Stomach (tissue), 8 donors: ENCODE measurements at regions not wholly inside any gene's neighbourhood (a gene's known extent, or its start where the extent isn't known, plus 50 kb on each side); places are given as distances from the start of the nearest gene placed in this dataset.
A peak's percentile ranks its signal among the peaks of the same experiment; 100 is the strongest.

Experiments
- DNase-seq, 2 donors: peaks; one replicate each; pipeline versions ENCODE4 v3.0.0 to v3.0.0-alpha.2; 2013 to 2019
- H3K27ac ChIP-seq, 5 donors: fragments of 200-600 bp in 4 of 5; sonication (generic) in 4 of 5; one replicate each; pipeline ENCODE4 v1.5.1; 2013 to 2019; ENCODE audit warnings: mild to moderate bottlenecking in 1 of 5, moderate library complexity in 1 of 5
- H3K27me3 ChIP-seq, 3 donors: fragments of 200-600 bp; sonication (generic); one replicate each; pipeline ENCODE4 v1.5.1; 2017 to 2019; ENCODE audit warnings: mixed run types in 1 of 3
- H3K36me3 ChIP-seq, 4 donors: fragments of 200-600 bp; sonication (generic); 1 replicate in 3 of 4; 2 replicates in 1 of 4; pipeline ENCODE4 v1.5.1; 2016 to 2019
- H3K4me1 ChIP-seq, 4 donors: fragments of 200-600 bp; sonication (generic); one replicate each; pipeline ENCODE4 v1.5.1; 2016 to 2019
- H3K4me3 ChIP-seq, 4 donors: fragments of 200-600 bp; sonication (generic) in 3 of 4; one replicate each; pipeline ENCODE4 v1.5.1; 2016 to 2019; ENCODE audit warnings: mild to moderate bottlenecking in 1 of 4
- H3K9me3 ChIP-seq, 4 donors: fragments of 200-600 bp; sonication (generic); one replicate each; pipeline ENCODE4 v1.5.1; 2016 to 2019
- CTCF ChIP-seq, 7 experiments: fragments of 450-650 bp in 4 of 7; fragments of 200-600 bp in 3 of 7; sonication (generic) in 3 of 7; IDR thresholded peaks; one replicate each; pipeline ENCODE4 v1.5.1; 2016 to 2019; ENCODE audit warnings: antibody characterized with exemption in 7 of 7, control low read depth in 2 of 7, mild to moderate bottlenecking in 1 of 7
- EP300 ChIP-seq: sonication (generic); formaldehyde crosslinking; IDR thresholded peaks from one replicate; pipeline ENCODE4 v1.6.1; 2017; ENCODE audit warnings: antibody characterized with exemption
- POLR2A ChIP-seq, 4 donors: fragments of 450-650 bp; IDR thresholded peaks; one replicate each; pipeline ENCODE4 v1.6.1; 2016; ENCODE audit warnings: antibody characterized with exemption in 4 of 4, control low read depth in 2 of 4, mild to moderate bottlenecking in 1 of 4, moderate library complexity in 1 of 4
- POLR2AphosphoS5 ChIP-seq, 3 donors: sonication (generic); formaldehyde crosslinking; IDR thresholded peaks; one replicate each; pipeline ENCODE4 v1.6.1; 2016; ENCODE audit warnings: antibody characterized with exemption in 3 of 3
- WGBS, 5 donors: extraction: QIAGEN DNeasy Blood & Tissue Kit in 3 of 5; methylation state at CpG; one replicate each; pipeline versions ENCODE4 v1.1.5 to v1.1.7; 2013 to 2018; 5-methylcytosine and 5-hydroxymethylcytosine counted together
- intact Hi-C: fragments of 100-400 bp; cut with DNase I; formaldehyde crosslinking; loops from one replicate; pipeline ENCODE4 v1.15.1; 2023; ENCODE audit warnings: low total_unique reads
- donor health status: healthy with polysubstance abuse.
- donor health status: Bipolar disorder and iron deficiency.
- donor health status: healthy.

GRCh38 chrX:113009029-113009428, 168.4 kb upstream of the AMOT start:
- Histone ChIP-seq H3K27ac (no peak overlapping the region), H3K4me3 (no peak overlapping the region), H3K27me3 (peaks cover 0 to 8% (median 0%) of the 10 kb centered on the region in 3 donors), H3K4me1 (no peaks in the 10 kb centered on the region), H3K36me3 (no peaks in the 10 kb centered on the region), H3K9me3 (peaks cover 0 to 3% (median 0%) of the 10 kb centered on the region in 4 donors)
- WGBS, 5 donors, result 63 to 81% (median 77%) methylated on average over 3 of the region's 3 CpGs
- no peak for DNase-seq
- TF ChIP-seq EP300 (no peak), CTCF (IDR thresholded peaks at IDR 0.05) (no peak), POLR2A (IDR thresholded peaks at IDR 0.05) (no peak), POLR2AphosphoS5 (IDR thresholded peaks at IDR 0.05) (no peak)
- intact Hi-C loops, result no loop called here

GRCh38 chrX:113001836-113002235, 161.2 kb upstream of the AMOT start:
- no peaks in the 10 kb centered on the region for H3K36me3 ChIP-seq
- 71 to 86% (median 81%) methylated on average over 4 to 6 of the region's 6 CpGs for WGBS, 5 donors
- no peaks in the 10 kb centered on the region for H3K9me3 ChIP-seq
- intact Hi-C loops, result no loop called here
- peaks cover 0 to 8% (median 0%) of the 10 kb centered on the region in 3 donors for H3K27me3 ChIP-seq
- H3K27ac ChIP-seq, result no peak overlapping the region
- no peaks in the 10 kb centered on the region for H3K4me1 ChIP-seq
- no peak overlapping the region for H3K4me3 ChIP-seq
- TF ChIP-seq EP300 (no peak), POLR2AphosphoS5 (IDR thresholded peaks at IDR 0.05) (no peak), CTCF (IDR thresholded peaks at IDR 0.05) (no peak), POLR2A (IDR thresholded peaks at IDR 0.05) (no peak)
- DNase-seq, result peak in 1 of 2 donors; percentile 12

- peak in 1 of 2 donors; percentile 8 for DNase-seq
- H3K4me3 ChIP-seq, result no peak overlapping the region
- H3K27ac ChIP-seq, result no peak overlapping the region
- H3K4me1 ChIP-seq, result no peaks in the 10 kb centered on the region
- 15 to 53% (median 21%) methylated on average over 1 of the region's 1 CpG for whole genome bisulfite sequencing, 5 donors
- peaks cover 0 to 8% (median 0%) of the 10 kb centered on the region in 3 donors for H3K27me3 ChIP-seq
- H3K36me3 ChIP-seq, result no peaks in the 10 kb centered on the region
- intact Hi-C loops, result no loop called here
- no peaks in the 10 kb centered on the region for H3K9me3 ChIP-seq
- TF ChIP-seq POLR2A (IDR thresholded peaks at IDR 0.05) (no peak), EP300 (no peak), CTCF (IDR thresholded peaks at IDR 0.05) (no peak), POLR2AphosphoS5 (IDR thresholded peaks at IDR 0.05) (no peak)
Observed at GRCh38 chrX:112997991-112998390, 157.4 kb upstream of the AMOT start.

GRCh38 chrX:112991801-112992200, 151.2 kb upstream of the AMOT start:
- Histone ChIP-seq H3K4me1 (no peaks in the 10 kb centered on the region), H3K4me3 (no peak overlapping the region), H3K9me3 (no peaks in the 10 kb centered on the region), H3K27me3 (peaks cover 0 to 6% (median 0%) of the 10 kb centered on the region in 3 donors), H3K27ac (no peak overlapping the region), H3K36me3 (no peaks in the 10 kb centered on the region)
- no peak for DNase-seq
- intact Hi-C loops, result no loop called here
- TF ChIP-seq EP300 (no peak), CTCF (IDR thresholded peaks at IDR 0.05) (no peak), POLR2A (IDR thresholded peaks at IDR 0.05) (no peak), POLR2AphosphoS5 (IDR thresholded peaks at IDR 0.05) (no peak)
- WGBS, 5 donors, result 78 to 91% (median 79%) methylated on average over 2 of the region's 2 CpGs
